ENCODE measurements at regions not wholly inside any gene's neighbourhood (a gene's known extent, or its start where the extent isn't known, plus 50 kb on each side); places are given as distances from the start of the nearest gene placed in this dataset.

GRCh38 chr2:219766658-219767057, 139.2 kb downstream of the SLC4A3 start:
- TF ChIP-seq CTCF (IDR thresholded peaks at IDR 0.05) (no peak), POLR2A (IDR thresholded peaks at IDR 0.05) (no peak)
